Adrenal gland (tissue), 9 donors: ENCODE measurements at regions not wholly inside any gene's neighbourhood (a gene's known extent, or its start where the extent isn't known, plus 50 kb on each side); places are given as distances from the start of the nearest gene placed in this dataset.

Experiments
- DNase-seq, 7 donors: peaks; one replicate each; pipeline ENCODE4 v3.0.0-alpha.2; 2019 to 2020
- H3K27ac ChIP-seq, 5 donors: fragments of 200-600 bp; sonication (generic) in 4 of 5; 1 replicate in 3 of 5; 2 replicates in 2 of 5; pipeline versions ENCODE4 v1.5.1 to v1.8.0; 2016 to 2020; ENCODE audit warnings: mild to moderate bottlenecking in 1 of 5
- H3K27me3 ChIP-seq: fragments of 200-600 bp; 2 replicates; pipeline ENCODE4 v1.8.0; 2021
- H3K36me3 ChIP-seq, 2 donors: fragments of 200-600 bp; replicated peaks in 1 of 2; 1 replicate in 1 of 2; 2 replicates in 1 of 2; pipeline versions ENCODE4 v1.5.1 to v1.8.0; 2018 to 2022
- H3K4me1 ChIP-seq, 2 donors: fragments of 200-600 bp; replicated peaks in 1 of 2; 1 replicate in 1 of 2; 2 replicates in 1 of 2; pipeline versions ENCODE4 v1.5.1 to v1.8.0; 2018 to 2021
- H3K4me3 ChIP-seq, 4 donors: fragments of 200-600 bp; sonication (generic) in 3 of 4; one replicate each; pipeline ENCODE4 v1.5.1; 2016 to 2018
- H3K9me3 ChIP-seq, 3 donors: fragments of 200-600 bp; sonication (generic) in 1 of 3; replicated peaks in 1 of 3; 1 replicate in 2 of 3; 2 replicates in 1 of 3; pipeline versions ENCODE4 v1.5.1 to v1.8.0; 2016 to 2021
- CTCF ChIP-seq, 6 experiments: fragments of 450-650 bp in 4 of 6; fragments of 200-600 bp in 2 of 6; sonication (generic) in 1 of 6; IDR thresholded peaks; 1 replicate in 5 of 6; 2 replicates in 1 of 6; pipeline versions ENCODE4 v1.5.1 to v1.8.0; 2016 to 2021; ENCODE audit warnings: antibody characterized with exemption in 6 of 6, mild to moderate bottlenecking in 2 of 6, moderate library complexity in 1 of 6
- POLR2A ChIP-seq, 2 donors: fragments of 450-650 bp; IDR thresholded peaks; one replicate each; pipeline ENCODE4 v1.6.1; 2017; ENCODE audit warnings: antibody characterized with exemption in 2 of 2, mild to moderate bottlenecking in 2 of 2, moderate library complexity in 1 of 2
- WGBS, 4 donors: extraction: QIAGEN DNeasy Blood & Tissue Kit in 2 of 4; methylation state at CpG; one replicate each; pipeline versions ENCODE4 v1.1.5 to v1.1.7; 2013 to 2017; 5-methylcytosine and 5-hydroxymethylcytosine counted together
- intact Hi-C, 2 donors: fragments of 100-400 bp; cut with DNase I; formaldehyde crosslinking; loops; one replicate each; pipeline versions ENCODE4 v1.14.1 to v1.15.0; 2022 to 2023
- donor health status: healthy with polysubstance abuse.
- donor health status: Bipolar disorder and iron deficiency.
- donor health status: DM: yes; HTN: yes; CAD: no.
- donor health status: DM: no; HTN: no; CAD: no.
- donor health status: DM: no; HTN: no; CAD: no.

GRCh38 chr6:15825332-15825930, 162.6 kb upstream of the DTNBP1 start:
- no peak for DNase-seq
- Histone ChIP-seq H3K27me3 (no peaks in the 10 kb centered on the region), H3K27ac (no peak overlapping the region), H3K4me3 (no peak overlapping the region), H3K4me1 (no peaks in the 10 kb centered on the region), H3K9me3 (no peaks in the 10 kb centered on the region), H3K36me3 (no peaks in the 10 kb centered on the region)
- intact Hi-C loops = no loop called here
- TF ChIP-seq POLR2A (IDR thresholded peaks at IDR 0.05) (no peak), CTCF (IDR thresholded peaks at IDR 0.05) (no peak)
- WGBS, 4 donors = 83 to 91% (median 86%) methylated on average over 8 of the region's 8 CpGs

GRCh38 chr6:15824811-15825210, 162.0 kb upstream of the DTNBP1 start:
- Histone ChIP-seq H3K4me1 (no peaks in the 10 kb centered on the region), H3K27ac (no peak overlapping the region), H3K4me3 (no peak overlapping the region), H3K9me3 (no peaks in the 10 kb centered on the region), H3K27me3 (no peaks in the 10 kb centered on the region), H3K36me3 (no peaks in the 10 kb centered on the region)
- no peak for TF ChIP-seq POLR2A (IDR thresholded peaks at IDR 0.05)
- TF ChIP-seq CTCF (IDR thresholded peaks at IDR 0.05) = no peak
- 83 to 92% (median 91%) methylated on average over 5 of the region's 5 CpGs for WGBS, 4 donors
- DNase-seq = no peak
- intact Hi-C loops = no loop called here

- H3K4me3 ChIP-seq = no peak overlapping the region
- no peaks in the 10 kb centered on the region for H3K4me1 ChIP-seq
- H3K27ac ChIP-seq = no peak overlapping the region
- no peaks in the 10 kb centered on the region for H3K36me3 ChIP-seq
- intact Hi-C loops = no loop called here
- no peaks in the 10 kb centered on the region for H3K27me3 ChIP-seq
- TF ChIP-seq POLR2A (IDR thresholded peaks at IDR 0.05) = no peak
- no peak for TF ChIP-seq CTCF (IDR thresholded peaks at IDR 0.05)
- DNase-seq = no peak
- WGBS, 4 donors = 55 to 64% (median 60%) methylated on average over 2 of the region's 2 CpGs
- H3K9me3 ChIP-seq = no peaks in the 10 kb centered on the region
These were observed 161.1 kb upstream of the DTNBP1 start for GRCh38 chr6:15823838-15824414.

GRCh38 chr6:15822835-15823234, 160.0 kb upstream of the DTNBP1 start:
- intact Hi-C loops = no loop called here
- no peak overlapping the region for H3K27ac ChIP-seq
- no peaks in the 10 kb centered on the region for H3K27me3 ChIP-seq
- WGBS, 4 donors = 13 to 42% (median 35%) methylated on average over 1 of the region's 1 CpG
- DNase-seq = no peak
- no peaks in the 10 kb centered on the region for H3K9me3 ChIP-seq
- H3K36me3 ChIP-seq = no peaks in the 10 kb centered on the region
- TF ChIP-seq CTCF (IDR thresholded peaks at IDR 0.05) (no peak), POLR2A (IDR thresholded peaks at IDR 0.05) (no peak)
- no peak overlapping the region for H3K4me3 ChIP-seq
- H3K4me1 ChIP-seq = no peaks in the 10 kb centered on the region
